Upper lobe of left lung (tissue), 6 donors: ENCODE measurements at regions not wholly inside any gene's neighbourhood (a gene's known extent, or its start where the extent isn't known, plus 50 kb on each side); places are given as distances from the start of the nearest gene placed in this dataset.

Experiments
- ATAC-seq, 2 donors: fragments of 200-7000 bp; cut with Tn5 transposase; one replicate each; pipeline ENCODE4 v1.9.1; 2022; ENCODE audit warnings: mild to moderate bottlenecking in 2 of 2, moderate library complexity in 2 of 2; ENCODE audit not compliant: low FRiP score in 2 of 2
- DNase-seq, 2 donors: peaks; one replicate each; pipeline ENCODE4 v3.0.0-alpha.2; 2019 to 2020
- H3K27ac ChIP-seq, 4 donors: fragments of 200-600 bp; sonication (generic); one replicate each; pipeline ENCODE4 v1.5.1; 2016 to 2019
- H3K27me3 ChIP-seq, 4 donors: fragments of 200-600 bp; sonication (generic); one replicate each; pipeline ENCODE4 v1.5.1; 2017 to 2019
- H3K36me3 ChIP-seq, 4 donors: fragments of 200-600 bp; sonication (generic); one replicate each; pipeline ENCODE4 v1.5.1; 2016 to 2019
- H3K4me1 ChIP-seq, 4 donors: fragments of 200-600 bp; sonication (generic); one replicate each; pipeline ENCODE4 v1.5.1; 2018 to 2019
- H3K4me3 ChIP-seq, 4 donors: fragments of 200-600 bp; sonication (generic); one replicate each; pipeline ENCODE4 v1.5.1; 2017 to 2019; ENCODE audit warnings: mild to moderate bottlenecking in 2 of 4, moderate library complexity in 1 of 4
- H3K9me3 ChIP-seq, 4 donors: fragments of 200-600 bp; sonication (generic); one replicate each; pipeline ENCODE4 v1.5.1; 2018 to 2019
- CTCF ChIP-seq, 6 experiments: fragments of 450-650 bp in 4 of 6; fragments of 200-600 bp in 2 of 6; sonication (generic) in 2 of 6; IDR thresholded peaks; one replicate each; pipeline ENCODE4 v1.5.1; 2016 to 2019; ENCODE audit warnings: antibody characterized with exemption in 6 of 6
- EP300 ChIP-seq, 4 donors: sonication (generic); formaldehyde crosslinking; IDR thresholded peaks; one replicate each; pipeline ENCODE4 v1.5.1; 2017; ENCODE audit warnings: antibody characterized with exemption in 4 of 4, control low read depth in 2 of 4
- POLR2A ChIP-seq, 4 donors: fragments of 450-650 bp; IDR thresholded peaks; one replicate each; pipeline ENCODE4 v1.5.1; 2016 to 2017; ENCODE audit warnings: antibody characterized with exemption in 4 of 4, mild to moderate bottlenecking in 2 of 4
- POLR2AphosphoS5 ChIP-seq, 2 donors: sonication (generic); formaldehyde crosslinking; IDR thresholded peaks; one replicate each; pipeline ENCODE4 v1.5.1; 2017; ENCODE audit warnings: antibody characterized with exemption in 2 of 2
- WGBS, 2 donors: methylation state at CpG; one replicate each; pipeline ENCODE4 v1.1.5; 2017 to 2018; 5-methylcytosine and 5-hydroxymethylcytosine counted together
- donor health status: DM: no; HTN: no; CAD: no; lungs with moderate emphysema.
- donor health status: DM: no; HTN: yes; CAD: no; lungs with severe emphysema.

- no peaks in the 10 kb centered on the region for H3K27me3 ChIP-seq
- no peaks in the 10 kb centered on the region for H3K4me1 ChIP-seq
- no peak overlapping the region for H3K27ac ChIP-seq
- WGBS, 2 donors, result 60 to 67% methylated on average over 2 of the region's 2 CpGs
- H3K4me3 ChIP-seq, result no peak overlapping the region
- H3K36me3 ChIP-seq, result no peaks in the 10 kb centered on the region
- no peaks in the 10 kb centered on the region for H3K9me3 ChIP-seq
- DNase-seq, result no peak
- TF ChIP-seq POLR2AphosphoS5 (IDR thresholded peaks at IDR 0.05) (no peak), EP300 (IDR thresholded peaks at IDR 0.05) (no peak), POLR2A (IDR thresholded peaks at IDR 0.05) (no peak), CTCF (IDR thresholded peaks at IDR 0.05) (no peak)
- no peak for ATAC-seq
These were observed 69.6 kb downstream of the RDH14 start for GRCh38 chr2:18490901-18491300.

GRCh38 chr2:18487106-18487913, 73.1 kb downstream of the RDH14 start:
- Histone ChIP-seq H3K27ac (no peak overlapping the region), H3K36me3 (no peaks in the 10 kb centered on the region), H3K4me1 (no peaks in the 10 kb centered on the region), H3K4me3 (no peak overlapping the region), H3K9me3 (no peaks in the 10 kb centered on the region), H3K27me3 (no peaks in the 10 kb centered on the region)
- ATAC-seq (no peak), DNase-seq (no peak)
- TF ChIP-seq CTCF (IDR thresholded peaks at IDR 0.05), result no peak
- TF ChIP-seq EP300 (IDR thresholded peaks at IDR 0.05), result no peak
- TF ChIP-seq POLR2AphosphoS5 (IDR thresholded peaks at IDR 0.05), result no peak
- TF ChIP-seq POLR2A (IDR thresholded peaks at IDR 0.05), result no peak
- 92 to 98% methylated on average over 2 of the region's 2 CpGs for whole genome bisulfite sequencing, 2 donors

GRCh38 chr2:18484625-18485024, 75.8 kb downstream of the RDH14 start:
- ATAC-seq, result no peak
- Histone ChIP-seq H3K4me1 (no peaks in the 10 kb centered on the region), H3K36me3 (no peaks in the 10 kb centered on the region), H3K4me3 (no peak overlapping the region), H3K9me3 (no peaks in the 10 kb centered on the region), H3K27ac (no peak overlapping the region), H3K27me3 (no peaks in the 10 kb centered on the region)
- TF ChIP-seq EP300 (IDR thresholded peaks at IDR 0.05), result no peak
- no peak for TF ChIP-seq POLR2A (IDR thresholded peaks at IDR 0.05)
- no peak for TF ChIP-seq POLR2AphosphoS5 (IDR thresholded peaks at IDR 0.05)
- no peak for TF ChIP-seq CTCF (IDR thresholded peaks at IDR 0.05)
- DNase-seq, result no peak

GRCh38 chr2:18483896-18484295, 76.6 kb downstream of the RDH14 start:
- no peak overlapping the region for H3K4me3 ChIP-seq
- WGBS, 2 donors, result 83 to 93% methylated on average over 3 of the region's 3 CpGs
- no peaks in the 10 kb centered on the region for H3K9me3 ChIP-seq
- no peaks in the 10 kb centered on the region for H3K36me3 ChIP-seq
- no peak overlapping the region for H3K27ac ChIP-seq
- no peaks in the 10 kb centered on the region for H3K27me3 ChIP-seq
- TF ChIP-seq POLR2A (IDR thresholded peaks at IDR 0.05) (no peak), POLR2AphosphoS5 (IDR thresholded peaks at IDR 0.05) (no peak), CTCF (IDR thresholded peaks at IDR 0.05) (no peak), EP300 (IDR thresholded peaks at IDR 0.05) (no peak)
- ATAC-seq (peak in 1 of 2 donors; percentile 53), DNase-seq (no peak)
- H3K4me1 ChIP-seq, result no peaks in the 10 kb centered on the region

GRCh38 chr2:18482666-18483065, 77.8 kb downstream of the RDH14 start:
- DNase-seq (no peak), ATAC-seq (no peak)
- H3K4me1 ChIP-seq, result no peaks in the 10 kb centered on the region
- H3K27ac ChIP-seq, result no peak overlapping the region
- no peaks in the 10 kb centered on the region for H3K27me3 ChIP-seq
- H3K36me3 ChIP-seq, result no peaks in the 10 kb centered on the region
- no peaks in the 10 kb centered on the region for H3K9me3 ChIP-seq
- TF ChIP-seq POLR2AphosphoS5 (IDR thresholded peaks at IDR 0.05), result no peak
- no peak for TF ChIP-seq CTCF (IDR thresholded peaks at IDR 0.05)
- no peak for TF ChIP-seq EP300 (IDR thresholded peaks at IDR 0.05)
- TF ChIP-seq POLR2A (IDR thresholded peaks at IDR 0.05), result no peak
- H3K4me3 ChIP-seq, result no peak overlapping the region
